NT2/D1 (cell line): ENCODE measurements at regions not wholly inside any gene's neighbourhood (a gene's known extent, or its start where the extent isn't known, plus 50 kb on each side); places are given as distances from the start of the nearest gene placed in this dataset.

ENCODE experiments used
- YY1 ChIP-seq: IDR thresholded peaks from 2 replicates; pipeline ENCODE4 v1.6.1; 2011; ENCODE audit not compliant: insufficient read length, insufficient read depth
- ZNF274 ChIP-seq: IDR thresholded peaks from 2 replicates; pipeline ENCODE4 v1.6.1; 2011; ENCODE audit warnings: mild to moderate bottlenecking, low read depth, low read length

DNA sequence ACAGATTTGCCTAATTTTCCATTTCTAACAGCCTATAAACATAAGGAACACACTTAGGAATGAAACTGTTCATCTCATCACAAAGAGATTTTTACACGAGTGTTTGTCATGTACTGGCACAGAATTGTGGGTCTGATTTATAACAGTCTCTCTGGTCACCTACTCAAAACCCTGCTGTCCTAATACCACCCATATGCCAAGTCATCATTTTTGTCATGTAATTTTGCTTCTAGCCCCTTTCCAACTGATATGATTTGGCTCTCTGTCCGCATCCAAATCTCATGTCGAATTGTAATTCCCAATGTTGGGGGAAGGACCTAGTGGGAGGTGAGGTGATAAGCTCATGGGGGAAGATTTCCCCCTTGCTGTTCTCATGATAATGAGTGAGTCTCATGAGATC is 284.1 kb upstream of the SLITRK2 start:
- TF ChIP-seq YY1 = no peak
- no peak for TF ChIP-seq ZNF274
